HepG2 (cell line): ENCODE measurements at regions not wholly inside any gene's neighbourhood (a gene's known extent, or its start where the extent isn't known, plus 50 kb on each side); places are given as distances from the start of the nearest gene placed in this dataset.

Experiments used
- ATAC-seq: fragments of 200-7000 bp; cut with Tn5 transposase; 3 replicates; pipeline ENCODE4 v1.9.1; 2020; ENCODE audit warnings: mild to moderate bottlenecking, moderate library complexity
- BruUV-seq: library from RNA; stranded (reverse); fragments of 400-500 nt; replicated peaks from 2 replicates; lab custom pipeline; 2021; lab: Mats Ljungman, UMichigan
- CTCF ChIA-PET: fragments of 300-600 bp; formaldehyde crosslinking; extraction: SDS; loops from one replicate; lab custom pipeline; 2021; ENCODE audit warnings: low total read pairs, inconsistent platforms, low intra/inter-chr PET ratio; lab: Yijun Ruan, JAX
- POLR2A ChIA-PET: fragments of 350-600 bp; sonication (Branson Sonifier 250); formaldehyde crosslinking; loops from one replicate; lab custom pipeline; 2020; ENCODE audit warnings: antibody characterized with exemption, inconsistent platforms; lab: Yijun Ruan, JAX
- DNase-seq: peaks from one replicate; pipeline ENCODE4 v3.0.0-alpha.2; 2015; ENCODE audit warnings: low spot score
- FAIRE-seq: peaks from 3 replicates; lab custom pipeline; 2011; peaks lifted over from hg19 to GRCh38; lab: Jason Lieb, UNC
- H2AFZ ChIP-seq: one replicate; pipeline ENCODE4 v1.6.1; 2011; ENCODE audit warnings: low read length, inconsistent platforms
- H3K27ac ChIP-seq: fragments of 300-600 bp; 3 replicates; pipeline ENCODE4 v1.8.0; 2011; ENCODE audit warnings: mixed run types, mild to moderate bottlenecking, mixed read lengths, low read length, inconsistent platforms; ENCODE audit not compliant: insufficient read depth; ENCODE audit errors: extremely low read length
- H3K27me3 ChIP-seq, 2 experiments: fragments of 200-600 bp in 1 of 2; 2 replicates in 1 of 2; 3 replicates in 1 of 2; pipeline versions ENCODE4 v1.6.0 to v1.8.0; 2011; ENCODE audit warnings: low read length in 2 of 2, mild to moderate bottlenecking in 2 of 2, moderate library complexity in 2 of 2, inconsistent platforms in 1 of 2; ENCODE audit not compliant: insufficient read depth in 2 of 2, control insufficient read depth in 1 of 2
- H3K36me3 ChIP-seq, 2 experiments: fragments of 200-600 bp in 1 of 2; replicated peaks in 1 of 2; 2 replicates in 1 of 2; 3 replicates in 1 of 2; pipeline versions ENCODE4 v1.5.1 to v1.8.0; 2011; ENCODE audit warnings: low read length in 2 of 2, inconsistent platforms in 1 of 2; ENCODE audit not compliant: insufficient read depth in 2 of 2, control insufficient read depth in 1 of 2
- H3K4me1 ChIP-seq: 2 replicates; pipeline ENCODE4 v1.5.1; 2012; ENCODE audit warnings: low read length, inconsistent platforms; ENCODE audit not compliant: insufficient read depth
- H3K4me2 ChIP-seq: 2 replicates; pipeline ENCODE4 v1.6.0; 2011; ENCODE audit warnings: low read depth, low read length, inconsistent platforms
- H3K4me3 ChIP-seq, 3 experiments: fragments of 200-600 bp in 1 of 3; sonication (generic), shearing (Covaris generic) in 1 of 3; replicated peaks in 1 of 3; 2 replicates each; pipeline ENCODE4 v1.5.1; 2011 to 2016; ENCODE audit warnings: low read length in 3 of 3, inconsistent platforms in 2 of 3, low read depth in 2 of 3, mild to moderate bottlenecking in 2 of 3, control low read depth in 1 of 3, mixed read lengths in 1 of 3; ENCODE audit not compliant: insufficient read depth in 1 of 3
- H3K79me2 ChIP-seq: one replicate; pipeline ENCODE4 v1.6.1; 2011; ENCODE audit warnings: low read length, inconsistent platforms; ENCODE audit not compliant: insufficient read depth
- H3K9ac ChIP-seq: 2 replicates; pipeline ENCODE4 v1.6.0; 2011; ENCODE audit warnings: mild to moderate bottlenecking, low read depth, low read length, inconsistent platforms; ENCODE audit not compliant: insufficient read depth
- H3K9me3 ChIP-seq: 2 replicates; pipeline ENCODE4 v1.5.1; 2012; ENCODE audit warnings: mild to moderate bottlenecking, low read length
- H4K20me1 ChIP-seq: 2 replicates; pipeline ENCODE4 v1.6.0; 2011; ENCODE audit warnings: inconsistent platforms, mild to moderate bottlenecking, low read length, moderate library complexity; ENCODE audit not compliant: insufficient read depth
- EZH2 ChIP-seq: conservative IDR thresholded peaks from 2 replicates; pipeline ENCODE4 v1.6.1; 2012; ENCODE audit warnings: mild to moderate bottlenecking, low read depth, low read length, moderate library complexity
- HDAC1 ChIP-seq: sonication (generic); formaldehyde crosslinking; IDR thresholded peaks from 2 replicates; pipeline ENCODE4 v1.5.1; 2020; ENCODE audit warnings: mild to moderate bottlenecking, missing genetic modification reagents
- HHEX ChIP-seq: IDR thresholded peaks from 2 replicates; pipeline ENCODE4 v1.6.1; 2016; ENCODE audit warnings: control low read depth
- KDM4B ChIP-seq: sonication (generic); formaldehyde crosslinking; IDR thresholded peaks from 2 replicates; pipeline ENCODE4 v1.4.0; 2020; ENCODE audit warnings: missing genetic modification reagents
- RBM39 ChIP-seq: fragments of 200-400 bp; formaldehyde crosslinking; IDR thresholded peaks from one replicate; pipeline ENCODE4 v1.6.1; 2018; ENCODE audit warnings: antibody characterized with exemption, mild to moderate bottlenecking, low read depth, low read length; ENCODE audit not compliant: poor library complexity, severe bottlenecking
- REPIN1 ChIP-seq: sonication (generic); formaldehyde crosslinking; IDR thresholded peaks from 2 replicates; pipeline ENCODE4 v1.8.0; 2022; ENCODE audit warnings: missing genetic modification reagents, low read depth, mild to moderate bottlenecking, borderline replicate concordance
- SETDB1 ChIP-seq: sonication (generic); formaldehyde crosslinking; IDR thresholded peaks from 2 replicates; pipeline ENCODE4 v1.5.1; 2020; ENCODE audit warnings: missing genetic modification reagents, mild to moderate bottlenecking, borderline replicate concordance
- SNAPC2 ChIP-seq: sonication (generic); formaldehyde crosslinking; IDR thresholded peaks from 2 replicates; pipeline ENCODE4 v1.8.1; 2022; ENCODE audit warnings: mild to moderate bottlenecking, missing genetic modification reagents
- ZC3H13 ChIP-seq: sonication (generic); formaldehyde crosslinking; IDR thresholded peaks from 2 replicates; pipeline ENCODE4 v1.8.1; 2023; ENCODE audit warnings: mild to moderate bottlenecking, missing genetic modification reagents, moderate library complexity
- ZNF17 ChIP-seq: sonication (generic); formaldehyde crosslinking; IDR thresholded peaks from 2 replicates; pipeline ENCODE4 v1.5.0; 2020; ENCODE audit warnings: mild to moderate bottlenecking, missing genetic modification reagents
- ZNF256 ChIP-seq: sonication (generic); formaldehyde crosslinking; conservative IDR thresholded peaks from 2 replicates; pipeline ENCODE4 v1.4.0; 2020; ENCODE audit warnings: missing genetic modification reagents
- ZNF274 ChIP-seq: sonication (generic); formaldehyde crosslinking; IDR thresholded peaks from 2 replicates; pipeline ENCODE4 v1.5.1; 2020; ENCODE audit warnings: mild to moderate bottlenecking, missing genetic modification reagents
- ZNF496 ChIP-seq: sonication (generic); formaldehyde crosslinking; IDR thresholded peaks from 2 replicates; pipeline ENCODE4 v1.8.1; 2023; ENCODE audit warnings: mild to moderate bottlenecking, moderate library complexity, missing genetic modification reagents; ENCODE audit not compliant: insufficient replicate concordance
- ZNF737 ChIP-seq: sonication (generic); formaldehyde crosslinking; IDR thresholded peaks from 2 replicates; pipeline ENCODE4 v1.5.0; 2020; ENCODE audit warnings: missing genetic modification reagents, mild to moderate bottlenecking, borderline replicate concordance
- ZNF746 ChIP-seq: sonication (generic); formaldehyde crosslinking; IDR thresholded peaks from 2 replicates; pipeline ENCODE4 v1.8.0; 2022; ENCODE audit warnings: mild to moderate bottlenecking, missing genetic modification reagents
- ZNF83 ChIP-seq: sonication (generic); formaldehyde crosslinking; IDR thresholded peaks from 2 replicates; pipeline ENCODE4 v1.4.0; 2020; ENCODE audit warnings: missing genetic modification reagents, mild to moderate bottlenecking, borderline replicate concordance
- WGBS: methylation state at CpG from one replicate; pipeline ENCODE4 v1.1.6; 2017; ENCODE audit warnings: low lambda C conversion rate; 5-methylcytosine and 5-hydroxymethylcytosine counted together
- in situ Hi-C: cut with HindIII; loops from 2 replicates; pipeline ENCODE4 v1.10.0; 2017; ENCODE audit warnings: low pct_unique_long_range_greater_than_20kb; ENCODE audit not compliant: extremely low pct_ligation_motif_present
- intact Hi-C: fragments of 100-400 bp; cut with micrococcal nuclease; formaldehyde crosslinking; loops from one replicate; pipeline ENCODE4 v1.10.0; 2022; ENCODE audit not compliant: unreplicated experiment
- TF ChIP-seq, protein P1 (sequence below): sonication (generic); formaldehyde crosslinking; IDR thresholded peaks from 2 replicates; pipeline ENCODE4 v1.5.1; 2020; ENCODE audit warnings: missing genetic modification reagents, mild to moderate bottlenecking, borderline replicate concordance
- TF ChIP-seq, protein P2 (sequence below): sonication (generic); formaldehyde crosslinking; IDR thresholded peaks from 2 replicates; pipeline ENCODE4 v1.4.0; 2020; ENCODE audit warnings: missing genetic modification reagents; ENCODE audit errors: not compliant biosample characterization
- TF ChIP-seq, protein P3 (sequence below): sonication (generic); formaldehyde crosslinking; IDR thresholded peaks from 2 replicates; pipeline ENCODE4 v1.8.1; 2022; ENCODE audit warnings: mild to moderate bottlenecking, missing genetic modification reagents

DNA sequence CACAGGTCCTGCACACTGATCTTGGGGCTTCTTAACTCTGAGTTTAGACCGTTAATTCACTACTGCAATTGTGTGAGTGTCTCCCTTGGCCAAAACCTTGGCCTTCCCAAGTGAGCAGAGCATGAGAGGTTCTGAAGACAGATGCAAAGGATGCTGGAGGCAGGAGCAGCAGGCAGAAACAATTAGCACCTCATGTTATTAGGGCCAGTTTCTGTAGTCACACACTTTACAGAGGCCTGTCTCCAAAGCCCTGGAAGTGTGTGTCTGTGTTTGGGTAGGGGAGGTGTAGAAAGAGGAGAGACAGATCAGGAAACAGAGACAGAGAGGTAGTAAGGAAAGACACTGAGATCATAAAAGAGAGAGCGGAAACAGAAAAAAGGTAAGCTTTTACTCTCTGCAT is 533.8 kb downstream of the TMEM182 start:
- no peaks in the 10 kb centered on the region for H4K20me1 ChIP-seq
- FAIRE-seq (no peak), DNase-seq (no peak), ATAC-seq (no peak)
- intact Hi-C loops (no loop called here), in situ Hi-C loops (no loop called here)
- no peaks in the 10 kb centered on the region for H3K27me3 ChIP-seq
- no peaks in the 10 kb centered on the region for H3K4me1 ChIP-seq
- H3K4me2 ChIP-seq: no peak overlapping the region
- no peaks in the 10 kb centered on the region for H3K9me3 ChIP-seq
- H3K27ac ChIP-seq: no peak overlapping the region
- no peak for TF ChIP-seq ZNF256 (CRISPR knock-in tag)
- TF ChIP-seq, protein P1, sequence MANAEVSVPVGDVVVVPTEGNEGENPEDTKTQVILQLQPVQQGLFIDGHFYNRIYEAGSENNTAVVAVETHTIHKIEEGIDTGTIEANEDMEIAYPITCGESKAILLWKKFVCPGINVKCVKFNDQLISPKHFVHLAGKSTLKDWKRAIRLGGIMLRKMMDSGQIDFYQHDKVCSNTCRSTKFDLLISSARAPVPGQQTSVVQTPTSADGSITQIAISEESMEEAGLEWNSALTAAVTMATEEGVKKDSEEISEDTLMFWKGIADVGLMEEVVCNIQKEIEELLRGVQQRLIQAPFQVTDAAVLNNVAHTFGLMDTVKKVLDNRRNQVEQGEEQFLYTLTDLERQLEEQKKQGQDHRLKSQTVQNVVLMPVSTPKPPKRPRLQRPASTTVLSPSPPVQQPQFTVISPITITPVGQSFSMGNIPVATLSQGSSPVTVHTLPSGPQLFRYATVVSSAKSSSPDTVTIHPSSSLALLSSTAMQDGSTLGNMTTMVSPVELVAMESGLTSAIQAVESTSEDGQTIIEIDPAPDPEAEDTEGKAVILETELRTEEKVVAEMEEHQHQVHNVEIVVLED: no peak
- TF ChIP-seq ZNF496 (CRISPR knock-in tag): no peak
- no peak for TF ChIP-seq SETDB1
- TF ChIP-seq ZNF83: no peak
- TF ChIP-seq ZNF17 (CRISPR knock-in tag): no peak
- no peak for TF ChIP-seq ZNF746 (CRISPR knock-in tag)
- no peak for TF ChIP-seq RBM39
- no peak for TF ChIP-seq SNAPC2 (CRISPR knock-in tag)
- no peak for TF ChIP-seq KDM4B (CRISPR knock-in tag)
- TF ChIP-seq REPIN1 (CRISPR knock-in tag): no peak
- TF ChIP-seq ZC3H13 (CRISPR knock-in tag): no peak
- TF ChIP-seq ZNF737 (CRISPR knock-in tag): no peak
- TF ChIP-seq, protein P2, sequence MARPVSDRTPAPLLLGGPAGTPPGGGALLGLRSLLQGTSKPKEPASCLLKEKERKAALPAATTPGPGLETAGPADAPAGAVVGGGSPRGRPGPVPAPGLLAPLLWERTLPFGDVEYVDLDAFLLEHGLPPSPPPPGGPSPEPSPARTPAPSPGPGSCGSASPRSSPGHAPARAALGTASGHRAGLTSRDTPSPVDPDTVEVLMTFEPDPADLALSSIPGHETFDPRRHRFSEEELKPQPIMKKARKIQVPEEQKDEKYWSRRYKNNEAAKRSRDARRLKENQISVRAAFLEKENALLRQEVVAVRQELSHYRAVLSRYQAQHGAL (CRISPR knock-in tag): no peak
- TF ChIP-seq EZH2: no peak
- no peak for TF ChIP-seq ZNF274 (CRISPR knock-in tag)
- TF ChIP-seq HHEX (CRISPR knock-in tag): no peak
- TF ChIP-seq, protein P3, sequence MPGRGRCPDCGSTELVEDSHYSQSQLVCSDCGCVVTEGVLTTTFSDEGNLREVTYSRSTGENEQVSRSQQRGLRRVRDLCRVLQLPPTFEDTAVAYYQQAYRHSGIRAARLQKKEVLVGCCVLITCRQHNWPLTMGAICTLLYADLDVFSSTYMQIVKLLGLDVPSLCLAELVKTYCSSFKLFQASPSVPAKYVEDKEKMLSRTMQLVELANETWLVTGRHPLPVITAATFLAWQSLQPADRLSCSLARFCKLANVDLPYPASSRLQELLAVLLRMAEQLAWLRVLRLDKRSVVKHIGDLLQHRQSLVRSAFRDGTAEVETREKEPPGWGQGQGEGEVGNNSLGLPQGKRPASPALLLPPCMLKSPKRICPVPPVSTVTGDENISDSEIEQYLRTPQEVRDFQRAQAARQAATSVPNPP (CRISPR knock-in tag): no peak
- no peak for TF ChIP-seq HDAC1 (CRISPR knock-in tag)
- H2AFZ ChIP-seq: no peak overlapping the region
- H3K9ac ChIP-seq: no peak overlapping the region
- ChIA-PET CTCF (no interaction called here), POLR2A (no interaction called here)
- no peak overlapping the region for H3K4me3 ChIP-seq
- 27% methylated on average over 2 of the region's 2 CpGs for WGBS
- H3K36me3 ChIP-seq: no peaks in the 10 kb centered on the region; a peak in 1 of 5 replicates
- no peaks in the 10 kb centered on the region for H3K79me2 ChIP-seq
- BruUV-seq: no TSS peak
